ENCODE measurements at regions not wholly inside any gene's neighbourhood (a gene's known extent, or its start where the extent isn't known, plus 50 kb on each side); places are given as distances from the start of the nearest gene placed in this dataset.

GRCh38 chrX:2609431-2610238, 81.5 kb upstream of the CD99 start:
- WGBS (ENCODE audit: low lambda C conversion rate) = under 1% methylated on average over 14 of the region's 44 CpGs
- no peak for DNase-seq
- CTCF ChIA-PET = no interaction called here

GRCh38 chrX:2608638-2609430, 82.3 kb upstream of the CD99 start:
- POLR2A ChIA-PET = no interaction called here
- H3K79me2 ChIP-seq (ENCODE audit: insufficient read depth) = peaks cover 16% of the 10 kb centered on the region
- TF ChIP-seq CHD2 (IDR thresholded peaks at IDR 0.05; ENCODE audit: low read length, partially characterized antibody) (peak; percentile 22), FOXM1 (IDR thresholded peaks at IDR 0.05; ENCODE audit: low read depth) (no peak), REST (IDR thresholded peaks at IDR 0.05; ENCODE audit: low read depth, low read length) (no peak), TCF12 (IDR thresholded peaks at IDR 0.05) (no peak), NRF1 (IDR thresholded peaks at IDR 0.05; ENCODE audit: low read depth, low read length) (peak; percentile 14; the same call in 1 of the 2 replicates), EP300 (IDR thresholded peaks at IDR 0.05; ENCODE audit: borderline replicate concordance in 1 of 2, low read depth in 1 of 2, low read length in 1 of 2) (no peak), SIN3A (IDR thresholded peaks at IDR 0.05; ENCODE audit: borderline replicate concordance, low read depth, low read length) (peak; percentile 29; the same call in 1 of the 2 replicates), JUND (IDR thresholded peaks at IDR 0.05) (no peak), POLR2AphosphoS5 (IDR thresholded peaks at IDR 0.05; ENCODE audit: low read depth, low read length) (no peak), ELF1 (IDR thresholded peaks at IDR 0.05) (no peak)

More at GRCh38 chrX:2609431-2610238, 81.5 kb upstream of the CD99 start:
- no peaks in the 10 kb centered on the region for H3F3A ChIP-seq (replicated peaks; ENCODE audit: insufficient read depth)
- no peaks in the 10 kb centered on the region for H3K4me1 ChIP-seq (ENCODE audit: control insufficient read depth in 1 of 2, insufficient read depth in 2 of 2, low read depth in 1 of 2, low read length in 1 of 2)
- H3K27ac ChIP-seq (ENCODE audit: low read depth in 2 of 2, low read length in 1 of 2) = peak overlapping the region in 1 of 2 experiments; percentile 65; a peak in 1 of 4 replicates
- H2AFZ ChIP-seq (ENCODE audit: low read depth) = peak overlapping the region; percentile 67; the same call in 1 of the 2 replicates
- peaks cover 0 to 3% of the 10 kb centered on the region in 2 experiments for H3K36me3 ChIP-seq (replicated peaks in 1 of 2; ENCODE audit: control insufficient read depth in 1 of 2, insufficient read depth in 2 of 2, low read length in 1 of 2)
- H3K9me3 ChIP-seq = no peaks in the 10 kb centered on the region
- no peaks in the 10 kb centered on the region; the same call in 1 of the 2 replicates for H3K27me3 ChIP-seq (ENCODE audit: insufficient read depth)
- no peaks in the 10 kb centered on the region for H4K20me1 ChIP-seq (ENCODE audit: insufficient read depth)
- H3K4me3 ChIP-seq (ENCODE audit: low read depth in 2 of 2, low read length in 1 of 2) = peak overlapping the region; percentile 58 to 76
- H3K9ac ChIP-seq = peak overlapping the region; percentile 65; the same call in 1 of the 2 replicates
- H3K9me2 ChIP-seq = no peaks in the 10 kb centered on the region
- peaks cover 16% of the 10 kb centered on the region for H3K79me2 ChIP-seq (ENCODE audit: insufficient read depth)
- no peak for TF ChIP-seq MAX (IDR thresholded peaks at IDR 0.05; ENCODE audit: low read depth)
- no peak for TF ChIP-seq SMC3 (IDR thresholded peaks at IDR 0.05; ENCODE audit: low read depth, low read length)
- TF ChIP-seq JUND (IDR thresholded peaks at IDR 0.05) = no peak
- 0 out of 2 replicates have a peak, but pooled peaks have one; percentile 10 for TF ChIP-seq CTCF (IDR thresholded peaks at IDR 0.05)
- no peak for TF ChIP-seq SIN3A (IDR thresholded peaks at IDR 0.05; ENCODE audit: borderline replicate concordance, low read depth, low read length)
- H3K4me2 ChIP-seq = peak overlapping the region; percentile 80
- POLR2A ChIA-PET = no interaction called here

More at GRCh38 chrX:2608638-2609430, 82.3 kb upstream of the CD99 start:
- Histone ChIP-seq H3K27ac (ENCODE audit: low read depth in 2 of 2, low read length in 1 of 2) (peak overlapping the region in 1 of 2 experiments; percentile 47; a peak in 2 of 4 replicates), H3K4me1 (ENCODE audit: control insufficient read depth in 1 of 2, insufficient read depth in 2 of 2, low read depth in 1 of 2, low read length in 1 of 2) (no peaks in the 10 kb centered on the region), H3K9me3 (no peaks in the 10 kb centered on the region), H3K4me3 (ENCODE audit: low read depth in 2 of 2, low read length in 1 of 2) (peak overlapping the region; percentile 58 to 76), H3K36me3 (replicated peaks in 1 of 2; ENCODE audit: control insufficient read depth in 1 of 2, insufficient read depth in 2 of 2, low read length in 1 of 2) (peaks cover 0 to 3% of the 10 kb centered on the region in 2 experiments), H3K4me2 (peak overlapping the region; percentile 80), H3F3A (replicated peaks; ENCODE audit: insufficient read depth) (no peaks in the 10 kb centered on the region), H3K9me2 (no peaks in the 10 kb centered on the region), H2AFZ (ENCODE audit: low read depth) (peak overlapping the region; percentile 94), H4K20me1 (ENCODE audit: insufficient read depth) (no peaks in the 10 kb centered on the region), H3K9ac (peak overlapping the region; percentile 78), H3K27me3 (ENCODE audit: insufficient read depth) (no peaks in the 10 kb centered on the region; the same call in 1 of the 2 replicates)
- peak; percentile 86 for DNase-seq
- WGBS (ENCODE audit: low lambda C conversion rate) = 2% methylated on average over 25 of the region's 63 CpGs
- CTCF ChIA-PET = no interaction called here
